GM23248 (cell line): ENCODE measurements at regions not wholly inside any gene's neighbourhood (a gene's known extent, or its start where the extent isn't known, plus 50 kb on each side); places are given as distances from the start of the nearest gene placed in this dataset.
"Not testable (repeated sequence)": the region's sequence is repeated elsewhere in the genome, so short reads cannot be mapped to it uniquely, and the experiment has no call there.

Source experiments
- DNase-seq: peaks from one replicate; pipeline ENCODE4 v3.0.0-alpha.2; 2015
- H2AFZ ChIP-seq: fragments of 200-600 bp; sonication (generic); 2 replicates; pipeline ENCODE4 v1.6.1; 2016; ENCODE audit warnings: antibody characterized with exemption
- H3F3A ChIP-seq: fragments of 200-600 bp; sonication (generic); 2 replicates; pipeline ENCODE4 v1.6.1; 2016; ENCODE audit warnings: mild to moderate bottlenecking, antibody characterized with exemption, mixed run types; ENCODE audit not compliant: insufficient read depth
- H3K27ac ChIP-seq: fragments of 200-600 bp; sonication (generic); 2 replicates; pipeline ENCODE4 v1.5.1; 2016; ENCODE audit warnings: mild to moderate bottlenecking
- H3K27me3 ChIP-seq: fragments of 200-600 bp; sonication (generic); replicated peaks from 2 replicates; pipeline ENCODE4 v1.6.1; 2016; ENCODE audit warnings: mild to moderate bottlenecking; ENCODE audit not compliant: insufficient read depth
- H3K36me3 ChIP-seq: fragments of 200-600 bp; sonication (generic); 2 replicates; pipeline ENCODE4 v1.6.1; 2016; ENCODE audit warnings: low read depth, mild to moderate bottlenecking
- H3K4me1 ChIP-seq: fragments of 200-600 bp; sonication (generic); 2 replicates; pipeline ENCODE4 v1.6.1; 2016; ENCODE audit warnings: mild to moderate bottlenecking; ENCODE audit not compliant: insufficient read depth
- H3K4me2 ChIP-seq: fragments of 200-600 bp; sonication (generic); one replicate; pipeline ENCODE4 v1.6.1; 2016; ENCODE audit warnings: mild to moderate bottlenecking; ENCODE audit not compliant: unreplicated experiment
- H3K4me3 ChIP-seq: fragments of 200-600 bp; sonication (generic); 2 replicates; pipeline ENCODE4 v1.5.1; 2016; ENCODE audit warnings: mild to moderate bottlenecking
- H3K79me2 ChIP-seq: fragments of 200-600 bp; sonication (generic); 2 replicates; pipeline ENCODE4 v1.6.1; 2016; ENCODE audit warnings: mild to moderate bottlenecking; ENCODE audit not compliant: insufficient read depth
- H3K9ac ChIP-seq: fragments of 200-600 bp; sonication (generic); 2 replicates; pipeline ENCODE4 v1.6.1; 2016; ENCODE audit warnings: mild to moderate bottlenecking
- H3K9me2 ChIP-seq: fragments of 200-600 bp; sonication (generic); 2 replicates; pipeline ENCODE4 v1.6.1; 2016; ENCODE audit warnings: mixed run types, mild to moderate bottlenecking, moderate library complexity; ENCODE audit not compliant: insufficient read depth
- H3K9me3 ChIP-seq: fragments of 200-600 bp; sonication (generic); one replicate; pipeline ENCODE4 v1.6.1; 2017; ENCODE audit warnings: low read depth
- H4K20me1 ChIP-seq: fragments of 200-600 bp; sonication (generic); 2 replicates; pipeline ENCODE4 v1.6.0; 2016; ENCODE audit not compliant: insufficient read depth
- EZH2 ChIP-seq: fragments of 200-600 bp; sonication (generic); IDR thresholded peaks from 2 replicates; pipeline ENCODE4 v1.6.1; 2018; ENCODE audit warnings: antibody characterized with exemption, mild to moderate bottlenecking; ENCODE audit not compliant: insufficient read depth, poor library complexity, severe bottlenecking
- EZH2phosphoT487 ChIP-seq: fragments of 200-600 bp; sonication (generic); IDR thresholded peaks from 2 replicates; pipeline ENCODE4 v1.6.1; 2018; ENCODE audit warnings: antibody characterized with exemption, moderate library complexity, mild to moderate bottlenecking, low read depth; ENCODE audit not compliant: insufficient read depth
- WGBS, 2 experiments: methylation state at CpG; one replicate each; pipeline ENCODE4 v1.1.6; 2015 to 2017; ENCODE audit warnings: low lambda C conversion rate in 2 of 2, low coverage in 1 of 2; ENCODE audit errors: missing lambda C conversion rate in 2 of 2; 5-methylcytosine and 5-hydroxymethylcytosine counted together
- in situ Hi-C: fragments of 300-500 bp; cut with MboI; formaldehyde crosslinking; loops from 2 replicates; pipeline ENCODE4 v1.15.0; 2020

DNA sequence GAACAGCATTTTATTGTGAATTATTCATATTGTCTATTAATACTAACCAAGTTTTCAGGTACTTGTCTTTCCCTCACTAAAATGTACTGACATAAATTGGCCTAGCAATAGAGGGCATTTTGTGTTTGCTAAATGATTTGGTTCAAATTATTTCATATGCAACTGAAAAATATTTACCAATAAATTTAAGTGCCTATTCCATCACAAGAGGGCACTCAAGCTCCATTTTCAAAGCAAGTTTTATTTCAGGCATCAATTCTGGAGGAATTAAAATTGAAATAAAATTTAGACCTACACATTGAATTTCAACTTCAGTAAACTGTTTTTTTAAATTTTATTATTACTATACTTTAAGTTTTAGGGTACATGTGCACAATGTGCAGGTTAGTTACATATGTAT lies 114.3 kb upstream of the SYNCRIP start:
- Histone ChIP-seq H3F3A (no peaks in the 10 kb centered on the region), H3K4me1 (no peaks in the 10 kb centered on the region), H3K9me2 (no peaks in the 10 kb centered on the region), H3K79me2 (no peaks in the 10 kb centered on the region), H3K4me2 (no peak overlapping the region), H3K27ac (no peak overlapping the region), H3K9me3 (no peaks in the 10 kb centered on the region), H3K9ac (no peak overlapping the region), H3K27me3 (no peaks in the 10 kb centered on the region), H4K20me1 (no peaks in the 10 kb centered on the region), H3K36me3 (no peaks in the 10 kb centered on the region), H3K4me3 (no peak overlapping the region), H2AFZ (no peak overlapping the region)
- peak; percentile 58 for DNase-seq
- TF ChIP-seq EZH2phosphoT487 (no peak), EZH2 (no peak)
- in situ Hi-C loops, result loop anchor here (25.0 kb wide), 1 partner anchor 1105 kb away; no protein-coding TSS in a partner anchor

- Histone ChIP-seq H3K4me1 (no peaks in the 10 kb centered on the region), H3K9me2 (no peaks in the 10 kb centered on the region), H3K27me3 (no peaks in the 10 kb centered on the region), H2AFZ (no peak overlapping the region), H3K27ac (no peak overlapping the region), H3K79me2 (no peaks in the 10 kb centered on the region), H3K9ac (no peak overlapping the region), H3K9me3 (no peaks in the 10 kb centered on the region), H4K20me1 (no peaks in the 10 kb centered on the region), H3K36me3 (no peaks in the 10 kb centered on the region), H3F3A (no peaks in the 10 kb centered on the region), H3K4me3 (no peak overlapping the region), H3K4me2 (no peak overlapping the region)
- no peak for TF ChIP-seq EZH2
- TF ChIP-seq EZH2phosphoT487, result no peak
- no peak for DNase-seq
- 19 to 26% methylated on average over 2 of the region's 2 CpGs for WGBS, 2 experiments
- in situ Hi-C loops, result loop anchor here (25.0 kb wide), 1 partner anchor 1107 kb away; no protein-coding TSS in a partner anchor
Measured at GRCh38 chr6:85754894-85755293, 112.2 kb upstream of the SYNCRIP start.

- no peak overlapping the region for H3K4me2 ChIP-seq
- H4K20me1 ChIP-seq, result no peaks in the 10 kb centered on the region
- no peak for TF ChIP-seq EZH2
- no peak for TF ChIP-seq EZH2phosphoT487
- peaks cover 3% of the 10 kb centered on the region for H3F3A ChIP-seq
- H3K9me2 ChIP-seq, result no peaks in the 10 kb centered on the region
- no peak overlapping the region for H2AFZ ChIP-seq
- DNase-seq, result no peak
- no peaks in the 10 kb centered on the region for H3K9me3 ChIP-seq
- H3K79me2 ChIP-seq, result no peaks in the 10 kb centered on the region
- no peak overlapping the region for H3K27ac ChIP-seq
- no peak overlapping the region for H3K9ac ChIP-seq
- H3K27me3 ChIP-seq, result no peaks in the 10 kb centered on the region
- H3K36me3 ChIP-seq, result no peaks in the 10 kb centered on the region
- in situ Hi-C loops, result loop anchor here (25.0 kb wide), 1 partner anchor 1110 kb away; no protein-coding TSS in a partner anchor
- H3K4me3 ChIP-seq, result no peak overlapping the region
- WGBS, 2 experiments, result 50 to 56% methylated on average over 5 of the region's 5 CpGs
- H3K4me1 ChIP-seq, result peaks cover 4% of the 10 kb centered on the region; the same call in 1 of the 2 replicates
Measured at GRCh38 chr6:85752602-85753001, 109.9 kb upstream of the SYNCRIP start.

DNA sequence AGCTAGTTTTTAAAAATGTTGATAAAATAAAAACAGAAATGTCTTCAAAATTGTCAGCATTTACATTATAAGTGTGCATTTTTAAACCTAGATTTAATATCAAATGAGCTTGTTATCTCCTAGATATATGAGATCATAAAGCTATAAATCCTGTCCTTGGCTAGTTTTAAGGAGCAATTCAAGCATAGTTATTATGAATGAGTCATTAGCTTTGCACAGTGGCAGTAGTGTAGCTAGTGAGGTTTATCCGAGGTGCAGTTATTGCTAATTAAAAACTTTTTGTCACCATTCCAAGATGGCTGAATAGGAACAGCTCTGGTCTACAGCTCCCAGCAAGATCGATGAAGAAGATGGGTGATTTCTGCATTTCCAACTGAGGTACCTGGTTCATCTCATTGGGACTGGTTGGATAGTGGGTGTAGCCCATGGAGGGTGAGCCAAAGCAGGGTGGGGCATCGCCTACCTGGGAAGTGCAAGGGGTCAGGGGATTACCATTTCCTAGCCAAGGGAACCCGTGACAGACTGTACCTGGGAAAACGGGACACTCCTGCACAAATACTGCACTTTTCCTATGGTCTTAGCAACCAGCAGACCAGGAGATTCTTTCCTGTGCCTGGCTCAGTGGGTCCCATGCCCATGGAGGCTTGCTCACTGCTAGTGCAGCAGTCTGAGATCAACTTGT lies 108.8 kb upstream of the SYNCRIP start:
- in situ Hi-C loops, result loop anchor here (25.0 kb wide), 1 partner anchor 1111 kb away; no protein-coding TSS in a partner anchor
- H3K4me2 ChIP-seq, result no peak overlapping the region

GRCh38 chr6:85750146-85750545 lies 107.5 kb upstream of the SYNCRIP start:
- not testable (repeated sequence) for H3K9me3 ChIP-seq, H3K27ac ChIP-seq, H3K27me3 ChIP-seq, H3K9me2 ChIP-seq, H3F3A ChIP-seq, H3K9ac ChIP-seq, H3K4me3 ChIP-seq, H3K79me2 ChIP-seq, H3K36me3 ChIP-seq, H3K4me2 ChIP-seq, DNase-seq, H4K20me1 ChIP-seq, H2AFZ ChIP-seq
- 53 to 72% methylated on average over 2 of the region's 2 CpGs for WGBS, 2 experiments
- in situ Hi-C loops, result loop anchor here (25.0 kb wide), 1 partner anchor 1112 kb away; no protein-coding TSS in a partner anchor
- H3K4me1 ChIP-seq, result peaks cover 13% of the 10 kb centered on the region

More for the DNA sequence above, 108.8 kb upstream of the SYNCRIP start:
- WGBS, 2 experiments, result 53 to 60% methylated on average over 5 of the region's 5 CpGs
- no peaks in the 10 kb centered on the region for H3K9me2 ChIP-seq
- H3K9me3 ChIP-seq, result no peaks in the 10 kb centered on the region
- H3K79me2 ChIP-seq, result no peaks in the 10 kb centered on the region
- no peaks in the 10 kb centered on the region for H4K20me1 ChIP-seq
- H2AFZ ChIP-seq, result no peak overlapping the region
- H3K27me3 ChIP-seq, result no peaks in the 10 kb centered on the region
- TF ChIP-seq EZH2 (no peak), EZH2phosphoT487 (no peak)
- H3K27ac ChIP-seq, result no peak overlapping the region
- peaks cover 8% of the 10 kb centered on the region for H3F3A ChIP-seq
- no peak overlapping the region for H3K4me3 ChIP-seq
- no peak for DNase-seq
- no peaks in the 10 kb centered on the region for H3K36me3 ChIP-seq
- H3K9ac ChIP-seq, result no peak overlapping the region
- peaks cover 13% of the 10 kb centered on the region for H3K4me1 ChIP-seq
